Neuronal stem cell (in vitro differentiated cells): ENCODE measurements at regions not wholly inside any gene's neighbourhood (a gene's known extent, or its start where the extent isn't known, plus 50 kb on each side); places are given as distances from the start of the nearest gene placed in this dataset.
"Not testable (repeated sequence)": the region's sequence is repeated elsewhere in the genome, so short reads cannot be mapped to it uniquely, and the experiment has no call there.

Source experiments
- DNase-seq: peaks from one replicate; pipeline ENCODE4 v3.0.0-alpha.2; 2013; ENCODE audit warnings: low spot score
- H2AFZ ChIP-seq: one replicate; pipeline ENCODE4 v1.6.1; 2013; ENCODE audit warnings: mild to moderate bottlenecking, low read length, inconsistent platforms
- H2AK5ac ChIP-seq: 2 replicates; pipeline ENCODE4 v1.6.1; 2013; ENCODE audit warnings: low read depth, mild to moderate bottlenecking, inconsistent platforms, low read length, moderate library complexity, mixed read lengths
- H2BK120ac ChIP-seq: 2 replicates; pipeline ENCODE4 v1.6.1; 2013; ENCODE audit warnings: low read depth, mild to moderate bottlenecking, inconsistent platforms, low read length, moderate library complexity, mixed read lengths
- H2BK12ac ChIP-seq: one replicate; pipeline ENCODE4 v1.6.1; 2013; ENCODE audit warnings: low read length, inconsistent platforms
- H2BK15ac ChIP-seq: 2 replicates; pipeline ENCODE4 v1.6.1; 2013; ENCODE audit warnings: mild to moderate bottlenecking, low read length, inconsistent platforms, mixed read lengths
- H2BK5ac ChIP-seq: one replicate; pipeline ENCODE4 v1.6.1; 2013; ENCODE audit warnings: inconsistent platforms, mild to moderate bottlenecking, low read length, moderate library complexity
- H3K14ac ChIP-seq: one replicate; pipeline ENCODE4 v1.6.1; 2013; ENCODE audit warnings: low read length, inconsistent platforms
- H3K18ac ChIP-seq: 2 replicates; pipeline ENCODE4 v1.6.1; 2013; ENCODE audit warnings: low read length, inconsistent platforms
- H3K23ac ChIP-seq: 2 replicates; pipeline ENCODE4 v1.6.1; 2013; ENCODE audit warnings: low read depth, mild to moderate bottlenecking, mixed read lengths, low read length, inconsistent platforms; ENCODE audit not compliant: poor library complexity
- H3K27ac ChIP-seq: replicated peaks from 3 replicates; pipeline ENCODE4 v1.5.1; 2013; ENCODE audit warnings: low read length, inconsistent platforms
- H3K27me3 ChIP-seq, 3 experiments: 2 replicates each; pipeline ENCODE4 v1.6.1; 2013; ENCODE audit warnings: low read length in 3 of 3, mild to moderate bottlenecking in 2 of 3, inconsistent platforms in 1 of 3, low read depth in 1 of 3, mixed read lengths in 1 of 3, moderate library complexity in 1 of 3; ENCODE audit not compliant: control insufficient read depth in 3 of 3, insufficient read depth in 3 of 3
- H3K36me3 ChIP-seq, 2 donors: replicated peaks in 1 of 2; 2 replicates each; pipeline ENCODE4 v1.6.1; 2013; ENCODE audit warnings: low read length in 2 of 2; ENCODE audit not compliant: control insufficient read depth in 2 of 2, insufficient read depth in 2 of 2
- H3K4ac ChIP-seq: 2 replicates; pipeline ENCODE4 v1.6.1; 2013; ENCODE audit warnings: inconsistent platforms, mild to moderate bottlenecking, low read length, moderate library complexity
- H3K4me1 ChIP-seq, 2 donors: 1 replicate in 1 of 2; 2 replicates in 1 of 2; pipeline ENCODE4 v1.6.1; 2013; ENCODE audit warnings: low read length in 2 of 2, low read depth in 1 of 2; ENCODE audit not compliant: control insufficient read depth in 2 of 2, insufficient read depth in 1 of 2
- H3K4me2 ChIP-seq: one replicate; pipeline ENCODE4 v1.6.1; 2013; ENCODE audit warnings: mild to moderate bottlenecking, low read length, inconsistent platforms; ENCODE audit not compliant: insufficient read depth, poor library complexity, severe bottlenecking
- H3K4me3 ChIP-seq, 2 donors: 2 replicates each; pipeline ENCODE4 v1.5.1; 2013; ENCODE audit warnings: low read length in 2 of 2, mild to moderate bottlenecking in 2 of 2, inconsistent platforms in 1 of 2, moderate library complexity in 1 of 2
- H3K79me1 ChIP-seq: one replicate; pipeline ENCODE4 v1.6.1; 2013; ENCODE audit warnings: low read depth, mild to moderate bottlenecking, inconsistent platforms, low read length, moderate library complexity
- H3K9ac ChIP-seq: one replicate; pipeline ENCODE4 v1.6.1; 2013; ENCODE audit warnings: mild to moderate bottlenecking, low read depth, low read length, inconsistent platforms; ENCODE audit not compliant: poor library complexity
- H3K9me3 ChIP-seq, 2 donors: replicated peaks in 1 of 2; 2 replicates each; pipeline versions ENCODE3 to v1.6.1; 2013; ENCODE audit warnings: low read length in 2 of 2, mild to moderate bottlenecking in 2 of 2, inconsistent platforms in 1 of 2, low read depth in 1 of 2, mixed read lengths in 1 of 2, moderate library complexity in 1 of 2; ENCODE audit not compliant: control insufficient read depth in 2 of 2, insufficient read depth in 1 of 2
- H4K8ac ChIP-seq: one replicate; pipeline ENCODE4 v1.6.1; 2013; ENCODE audit warnings: low read depth, mild to moderate bottlenecking, inconsistent platforms, low read length, moderate library complexity
- H4K91ac ChIP-seq: one replicate; pipeline ENCODE4 v1.6.1; 2013; ENCODE audit warnings: low read length, low read depth, mild to moderate bottlenecking, inconsistent platforms; ENCODE audit not compliant: poor library complexity
- WGBS, 2 donors: extraction: QIAGEN DNeasy Blood & Tissue Kit; methylation state at CpG; one replicate each; pipeline ENCODE4 v1.1.7; 2013; ENCODE audit warnings: missing lambda C conversion rate in 2 of 2, mixed read lengths in 1 of 2; ENCODE audit not compliant: insufficient read length in 2 of 2, insufficient replicate concordance in 1 of 2; ENCODE audit errors: extremely low coverage in 2 of 2; 5-methylcytosine and 5-hydroxymethylcytosine counted together

GRCh38 chr18:56421647-56422046, 216.7 kb downstream of the TXNL1 start:
- no peaks in the 10 kb centered on the region for H3K79me1 ChIP-seq

GRCh38 chr18:56420868-56421267, 217.5 kb downstream of the TXNL1 start:
- H3K14ac ChIP-seq, H3K9me3 ChIP-seq, H3K4me3 ChIP-seq, H2BK12ac ChIP-seq, H3K27ac ChIP-seq, H3K4me2 ChIP-seq, H2AK5ac ChIP-seq, H3K4ac ChIP-seq, H3K18ac ChIP-seq, H2BK120ac ChIP-seq, H3K79me1 ChIP-seq, H4K8ac ChIP-seq, H2BK15ac ChIP-seq, H3K9ac ChIP-seq, H3K4me1 ChIP-seq, H3K36me3 ChIP-seq, H2AFZ ChIP-seq, H3K23ac ChIP-seq, H2BK5ac ChIP-seq, H3K27me3 ChIP-seq, DNase-seq, H4K91ac ChIP-seq: not testable (repeated sequence)
- WGBS, 2 donors: no CpG with 5 or more reads among the region's 5 CpGs

More at GRCh38 chr18:56421647-56422046, 216.7 kb downstream of the TXNL1 start:
- Histone ChIP-seq H2BK12ac (no peak overlapping the region), H3K18ac (no peak overlapping the region), H3K36me3 (no peaks in the 10 kb centered on the region), H3K4me3 (no peak overlapping the region), H4K91ac (no peak overlapping the region), H2AFZ (no peak overlapping the region), H3K9ac (no peak overlapping the region), H3K4ac (no peak overlapping the region), H3K4me1 (no peaks in the 10 kb centered on the region), H3K4me2 (no peak overlapping the region), H2BK5ac (no peak overlapping the region), H4K8ac (no peak overlapping the region), H3K23ac (no peak overlapping the region), H3K14ac (no peak overlapping the region), H3K27me3 (no peaks in the 10 kb centered on the region), H2BK15ac (no peak overlapping the region), H2BK120ac (no peak overlapping the region), H3K9me3 (peaks cover 0 to 2% of the 10 kb centered on the region in 2 donors), H2AK5ac (no peak overlapping the region), H3K27ac (no peak overlapping the region)
- no CpG with 5 or more reads among the region's 2 CpGs for WGBS, 2 donors
- DNase-seq: no peak

- Histone ChIP-seq H3K4me3 (no peak overlapping the region), H3K18ac (no peak overlapping the region), H3K4ac (no peak overlapping the region), H4K8ac (no peak overlapping the region), H3K27ac (no peak overlapping the region), H3K4me1 (no peaks in the 10 kb centered on the region), H2BK12ac (no peak overlapping the region), H3K4me2 (no peak overlapping the region), H3K27me3 (peaks cover 0 to 4% (median 0%) of the 10 kb centered on the region in 3 experiments), H3K23ac (no peak overlapping the region), H2AK5ac (no peak overlapping the region), H2BK5ac (no peak overlapping the region), H4K91ac (no peak overlapping the region), H3K9ac (no peak overlapping the region), H3K14ac (no peak overlapping the region), H3K9me3 (no peaks in the 10 kb centered on the region), H3K36me3 (no peaks in the 10 kb centered on the region), H2BK15ac (no peak overlapping the region), H2AFZ (no peak overlapping the region), H2BK120ac (no peak overlapping the region), H3K79me1 (no peaks in the 10 kb centered on the region)
- no peak for DNase-seq
- no CpG with 5 or more reads among the region's 2 CpGs for WGBS, 2 donors
These were observed 224.0 kb downstream of the TXNL1 start for GRCh38 chr18:56414357-56414756.

- Histone ChIP-seq H2BK15ac (no peak overlapping the region), H3K27me3 (peaks cover 0 to 4% (median 0%) of the 10 kb centered on the region in 3 experiments)
These were observed 224.5 kb downstream of the TXNL1 start for GRCh38 chr18:56413862-56414261.

More at GRCh38 chr18:56413862-56414261, 224.5 kb downstream of the TXNL1 start:
- no peak overlapping the region for H2AK5ac ChIP-seq
- H4K8ac ChIP-seq: peak overlapping the region; percentile 92
- no peak overlapping the region for H3K23ac ChIP-seq
- no peak overlapping the region for H3K4me2 ChIP-seq
- no peaks in the 10 kb centered on the region for H3K36me3 ChIP-seq
- H2BK120ac ChIP-seq: no peak overlapping the region
- H3K18ac ChIP-seq: peak overlapping the region; percentile 38
- H3K4me3 ChIP-seq: no peak overlapping the region
- peak overlapping the region; percentile 38 for H3K14ac ChIP-seq
- no peaks in the 10 kb centered on the region for H3K4me1 ChIP-seq
- DNase-seq: no peak
- no peaks in the 10 kb centered on the region for H3K9me3 ChIP-seq
- H4K91ac ChIP-seq: no peak overlapping the region
- no peaks in the 10 kb centered on the region for H3K79me1 ChIP-seq
- no CpG with 5 or more reads among the region's 3 CpGs for WGBS, 2 donors
- no peak overlapping the region for H3K4ac ChIP-seq
- H2AFZ ChIP-seq: no peak overlapping the region
- H2BK5ac ChIP-seq: no peak overlapping the region
- no peak overlapping the region for H3K27ac ChIP-seq
- H3K9ac ChIP-seq: no peak overlapping the region
- no peak overlapping the region for H2BK12ac ChIP-seq
